KBM-7 (cell line): ENCODE measurements at regions not wholly inside any gene's neighbourhood (a gene's known extent, or its start where the extent isn't known, plus 50 kb on each side); places are given as distances from the start of the nearest gene placed in this dataset.
"Not testable (repeated sequence)": the region's sequence is repeated elsewhere in the genome, so short reads cannot be mapped to it uniquely, and the experiment has no call there.

Experiments used
- DNase-seq: peaks from one replicate; pipeline ENCODE4 v3.0.0-alpha.2; 2015
- in situ Hi-C: fragments of 300-500 bp; cut with MboI; formaldehyde crosslinking; loops from 2 replicates; pipeline ENCODE4 v1.14.3; 2020; ENCODE audit warnings: low sequenced_read_pairs, low pct_unique_long_range_greater_than_20kb, mixed read lengths

DNA sequence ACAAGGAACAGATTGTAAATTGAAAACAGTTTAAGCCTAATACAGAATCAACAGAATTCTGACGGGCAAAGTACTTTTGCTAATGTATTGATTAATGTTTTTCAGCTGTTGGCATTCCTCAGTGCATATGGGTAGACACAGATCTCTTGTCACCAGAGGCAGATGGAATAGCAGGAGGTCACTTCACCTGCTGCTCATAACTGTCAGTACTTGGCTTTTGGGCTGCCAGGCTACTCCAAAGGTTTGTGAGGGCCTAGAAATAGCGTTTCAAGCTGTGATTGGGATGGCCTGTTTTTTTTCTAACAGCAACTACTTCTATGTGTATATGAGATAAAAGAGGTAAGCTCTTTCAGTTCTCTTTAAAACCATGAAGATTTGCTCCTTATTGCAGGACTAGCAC is 307.5 kb upstream of the ANXA10 start:
- in situ Hi-C loops: no loop called here
- no peak for DNase-seq

- DNase-seq: no peak
- in situ Hi-C loops: no loop called here
Measured at GRCh38 chr4:167785523-167785922, 306.8 kb upstream of the ANXA10 start.

- DNase-seq: no peak
- in situ Hi-C loops: no loop called here
Measured at GRCh38 chr4:167786504-167786903, 305.8 kb upstream of the ANXA10 start.

GRCh38 chr4:167787231-167787630 is 305.1 kb upstream of the ANXA10 start:
- peak; percentile 8 for DNase-seq
- in situ Hi-C loops: no loop called here

GRCh38 chr4:167802463-167803212 is 289.7 kb upstream of the ANXA10 start:
- in situ Hi-C loops: no loop called here
- DNase-seq: no peak

DNA sequence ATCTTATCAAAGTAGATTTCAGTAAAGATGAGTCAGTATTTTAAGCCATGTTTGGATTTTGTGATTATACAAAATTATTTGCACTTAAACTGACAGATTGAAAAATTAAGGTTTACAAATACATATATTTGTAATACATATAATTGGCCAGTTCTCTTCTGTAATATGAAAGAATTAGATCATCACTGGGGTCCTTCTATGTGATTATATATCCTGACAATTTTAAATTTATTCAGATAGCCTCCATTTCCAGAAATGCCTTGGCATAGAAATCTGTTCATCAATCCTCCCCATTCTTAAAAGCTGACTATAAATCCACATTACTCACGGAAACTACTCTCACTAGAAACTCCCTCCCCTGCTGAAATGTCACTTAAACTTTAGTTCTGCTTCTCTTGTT is 280.4 kb upstream of the ANXA10 start:
- DNase-seq: no peak
- in situ Hi-C loops: no loop called here

DNA sequence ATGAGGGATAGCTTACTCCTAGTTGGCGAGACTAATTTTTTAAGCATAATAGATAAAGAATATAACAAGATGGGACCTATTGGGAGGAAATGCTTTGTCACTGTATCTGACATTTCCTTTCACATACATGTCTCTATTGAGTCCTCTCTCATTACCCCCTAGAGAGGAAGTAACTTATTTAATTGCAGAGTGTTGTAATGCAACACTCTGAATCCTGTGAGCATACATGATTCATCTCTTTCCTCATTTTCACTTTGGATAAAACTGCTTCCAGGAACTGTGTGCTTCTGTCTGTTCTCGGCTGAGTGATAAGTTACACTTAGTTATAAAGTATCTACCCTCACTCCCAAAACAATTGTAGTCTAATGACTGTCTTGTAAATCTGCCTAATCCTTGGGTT is 266.1 kb upstream of the ANXA10 start:
- DNase-seq: peak; percentile 1
- in situ Hi-C loops: no loop called here

DNA sequence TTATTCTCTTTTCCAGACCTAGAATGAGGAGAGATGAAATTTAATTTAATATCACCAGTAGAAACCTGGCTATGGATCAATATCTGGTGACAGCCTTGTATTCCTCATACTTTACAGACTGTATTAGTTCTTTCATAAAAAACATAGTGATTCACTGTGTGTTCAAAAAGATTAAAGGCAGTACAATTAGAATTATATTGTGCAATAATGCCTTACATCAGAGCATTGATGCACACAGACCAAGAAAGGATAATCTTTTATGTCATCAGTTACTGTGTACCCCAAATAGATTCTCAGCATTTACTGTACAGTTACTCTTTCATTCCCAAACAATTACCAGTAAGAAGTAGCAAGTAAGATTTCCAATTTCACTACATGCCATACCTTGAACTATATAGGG is 260.5 kb upstream of the ANXA10 start:
- in situ Hi-C loops: no loop called here
- DNase-seq: no peak

GRCh38 chr4:167838686-167839085 is 253.7 kb upstream of the ANXA10 start:
- in situ Hi-C loops: no loop called here
- no peak for DNase-seq

GRCh38 chr4:167842487-167842886 is 249.8 kb upstream of the ANXA10 start:
- DNase-seq: no peak

DNA sequence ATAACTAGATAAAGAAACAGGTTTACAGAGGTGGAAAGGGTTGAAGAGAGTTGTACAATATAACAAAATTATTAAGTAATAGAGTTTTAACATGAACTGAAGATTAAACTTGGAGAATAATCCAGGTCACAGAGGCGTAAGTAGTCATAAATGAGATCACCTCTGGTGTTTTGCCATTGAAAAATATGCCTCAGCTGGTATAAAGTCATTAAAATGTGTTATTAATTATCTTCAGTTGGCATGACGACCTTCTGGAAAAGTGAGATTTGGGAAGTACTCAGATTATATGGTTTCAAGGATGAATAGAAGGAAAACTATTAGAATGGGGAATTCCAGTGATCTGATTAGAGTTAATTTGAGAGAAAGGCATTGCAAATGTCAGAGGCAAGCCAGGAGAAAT is 237.5 kb upstream of the ANXA10 start:
- in situ Hi-C loops: no loop called here
- no peak for DNase-seq

More at GRCh38 chr4:167842487-167842886, 249.8 kb upstream of the ANXA10 start:
- in situ Hi-C loops: no loop called here

- in situ Hi-C loops: not testable (repeated sequence)
Measured at GRCh38 chr4:167858127-167858526, 234.2 kb upstream of the ANXA10 start.

DNA sequence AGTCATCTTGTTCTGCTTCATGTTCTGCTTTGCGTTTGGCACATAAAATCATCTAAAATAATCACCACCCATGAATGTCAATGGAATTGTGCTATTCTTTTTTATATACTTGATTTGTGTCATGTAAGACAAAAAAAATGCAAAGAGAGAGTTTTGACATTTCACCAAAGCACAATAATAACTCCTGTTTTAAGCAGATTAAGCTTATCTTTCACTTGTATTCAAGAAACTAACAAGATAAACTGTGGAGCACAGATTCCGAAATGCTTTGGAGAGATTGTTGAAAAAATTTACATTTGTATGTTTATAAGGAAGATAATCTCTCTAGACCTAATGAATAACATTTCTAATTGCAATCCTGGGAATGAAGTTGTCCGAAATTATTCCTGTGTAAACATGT is 225.1 kb upstream of the ANXA10 start:
- DNase-seq: no peak
- in situ Hi-C loops: no loop called here

More at GRCh38 chr4:167858127-167858526, 234.2 kb upstream of the ANXA10 start:
- DNase-seq: not testable (repeated sequence)

DNA sequence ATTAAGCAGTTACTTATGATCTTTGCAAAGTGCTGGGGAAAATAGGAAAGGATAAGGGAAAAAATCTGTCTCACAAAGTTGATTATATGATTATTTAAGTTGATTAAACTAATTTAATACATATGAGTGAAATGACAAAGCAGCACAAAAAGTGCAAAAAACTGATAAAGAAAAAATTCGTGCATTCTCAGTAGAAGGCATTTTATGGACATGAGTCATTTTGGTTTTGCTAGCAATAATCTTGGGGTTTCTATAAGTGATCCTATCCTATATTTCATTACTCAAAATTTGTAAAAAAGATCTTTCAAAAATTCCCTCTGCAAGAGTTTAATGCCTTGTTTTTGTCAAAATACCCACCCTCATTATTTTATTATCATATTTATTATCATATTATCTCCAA is 224.2 kb upstream of the ANXA10 start:
- no peak for DNase-seq
- in situ Hi-C loops: no loop called here

DNA sequence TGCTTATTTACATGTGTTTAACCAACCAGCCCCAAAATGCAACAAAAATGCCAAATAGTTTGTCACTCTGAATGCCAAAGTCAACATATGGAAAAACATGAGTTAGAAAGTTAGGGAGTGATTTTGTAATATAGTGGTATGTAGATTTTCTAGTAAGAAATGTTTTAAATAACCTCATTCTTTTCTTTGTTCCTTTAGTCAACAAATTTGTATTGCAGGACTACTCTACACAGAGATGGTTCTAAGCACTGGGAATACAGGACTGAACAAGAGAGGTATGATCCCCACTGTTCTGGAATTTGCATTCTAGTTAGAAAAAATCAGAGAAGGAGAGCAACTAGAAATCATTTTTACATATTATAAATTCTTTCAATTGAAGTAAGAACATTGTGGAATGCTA is 218.8 kb upstream of the ANXA10 start:
- in situ Hi-C loops: no loop called here

DNA sequence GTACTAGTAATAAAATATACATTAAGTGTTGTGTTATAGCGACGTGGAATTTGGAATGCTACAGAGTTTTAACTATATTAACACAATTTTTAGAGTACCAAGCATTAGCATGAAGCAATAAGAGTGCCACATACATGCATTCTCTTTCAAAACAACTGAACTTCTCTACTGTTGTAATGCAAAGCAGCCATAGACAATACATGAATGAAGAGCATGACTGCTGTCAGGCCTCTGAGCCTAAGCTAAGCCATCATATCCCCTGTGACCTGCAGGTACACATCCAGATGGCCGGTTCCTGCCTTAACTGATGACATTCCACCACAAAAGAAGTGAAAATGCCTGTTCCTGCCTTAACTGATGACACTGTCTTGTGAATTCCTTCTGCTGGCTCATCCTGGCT is 216.2 kb upstream of the ANXA10 start:
- in situ Hi-C loops, DNase-seq: not testable (repeated sequence)

More for the DNA sequence above, 218.8 kb upstream of the ANXA10 start:
- DNase-seq: no peak

DNA sequence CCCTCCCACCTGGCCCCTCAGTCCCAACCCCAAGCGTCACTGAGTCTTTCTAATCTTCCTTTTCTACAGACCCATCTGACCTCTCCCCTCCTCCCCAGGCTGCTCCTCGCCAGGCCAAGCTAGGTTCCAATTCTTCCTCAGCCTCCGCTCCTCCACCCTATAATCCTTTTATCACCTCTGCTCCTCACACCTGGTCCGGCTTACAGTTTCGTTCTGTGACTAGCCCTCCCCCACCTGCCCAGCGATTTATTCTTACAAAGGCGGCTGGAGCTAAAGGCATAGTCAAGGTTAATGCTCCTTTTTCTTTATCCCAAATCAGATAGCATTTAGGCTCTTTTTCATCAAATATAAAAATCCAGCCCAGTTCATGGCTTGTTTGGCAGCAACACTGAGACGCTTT is 214.5 kb upstream of the ANXA10 start:
- in situ Hi-C loops, DNase-seq: not testable (repeated sequence)

- no peak for DNase-seq
- in situ Hi-C loops: no loop called here
Measured at GRCh38 chr4:167883266-167883665, 209.1 kb upstream of the ANXA10 start.

GRCh38 chr4:167885071-167885470 is 207.3 kb upstream of the ANXA10 start:
- in situ Hi-C loops: no loop called here

DNA sequence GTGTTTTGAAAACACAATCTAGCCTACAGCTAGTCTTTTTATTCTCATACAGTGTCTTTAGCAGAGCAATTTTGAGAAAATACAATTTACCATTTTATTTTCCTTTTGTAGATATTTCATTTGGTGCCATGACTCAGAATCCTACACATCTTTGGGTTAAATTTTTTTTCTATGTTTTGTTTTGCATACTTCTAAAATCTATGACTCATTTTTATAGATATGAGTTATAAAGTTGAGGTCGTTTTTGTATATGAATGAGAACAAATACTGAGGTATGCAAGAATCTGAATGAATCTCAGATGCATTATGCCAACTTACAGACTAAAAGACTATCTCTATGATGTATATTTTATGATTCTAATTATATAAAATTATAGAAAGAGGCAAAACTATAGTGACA is 206.5 kb upstream of the ANXA10 start:
- in situ Hi-C loops: no loop called here
- DNase-seq: no peak

More at GRCh38 chr4:167885071-167885470, 207.3 kb upstream of the ANXA10 start:
- no peak for DNase-seq

DNA sequence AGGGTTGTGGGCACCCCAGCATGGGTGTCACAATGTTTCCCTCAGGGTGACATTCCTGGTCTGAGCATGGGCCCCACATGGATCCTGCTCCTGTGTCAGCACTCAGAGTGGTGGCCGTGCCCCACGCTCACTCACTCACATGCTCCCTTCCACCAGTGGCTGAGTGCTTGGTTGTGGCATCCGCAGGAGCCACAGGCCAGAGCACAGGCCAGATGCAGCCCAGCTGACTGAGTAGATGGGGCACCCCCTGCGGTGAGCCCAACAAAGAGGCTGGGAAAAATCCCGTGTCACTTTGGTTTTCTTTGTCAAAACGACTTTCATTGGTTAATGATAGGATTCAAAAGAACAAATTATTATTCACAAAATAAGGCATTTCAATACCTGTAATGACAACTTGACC is 204.6 kb upstream of the ANXA10 start:
- in situ Hi-C loops: no loop called here
- DNase-seq: no peak
